ENCODE measurements at regions not wholly inside any gene's neighbourhood (a gene's known extent, or its start where the extent isn't known, plus 50 kb on each side); places are given as distances from the start of the nearest gene placed in this dataset.

- ChIA-PET CTCF (interaction anchor here (1.3 kb wide), 1 partner anchor 183 kb away, joined by 3 read pairs; no protein-coding TSS in a partner anchor), POLR2A (interaction anchor here (0.7 kb wide), 1 partner anchor 1719 kb away, joined by 6 read pairs; no protein-coding TSS in a partner anchor)
- Histone ChIP-seq H3K27me3 (replicated peaks; ENCODE audit: control insufficient read depth, insufficient read depth, low read length) (no peaks in the 10 kb centered on the region), H3K9me3 (no peaks in the 10 kb centered on the region), H3K4me3 (ENCODE audit: low read depth, low read length) (no peak overlapping the region), H3K4me1 (no peaks in the 10 kb centered on the region), H3K36me3 (ENCODE audit: control insufficient read depth, insufficient read depth, low read length) (no peaks in the 10 kb centered on the region)
- Mint-ChIP-seq H3K36me3 (ENCODE audit: insufficient read depth, unreplicated experiment) (no peaks in the 10 kb centered on the region), H3K4me1 (ENCODE audit: low read depth, unreplicated experiment) (no peaks in the 10 kb centered on the region), H3K27me3 (ENCODE audit: insufficient read depth, unreplicated experiment) (peaks cover 3% of the 10 kb centered on the region), H3K4me3 (ENCODE audit: unreplicated experiment) (no peak overlapping the region), H3K9me3 (ENCODE audit: unreplicated experiment) (no peaks in the 10 kb centered on the region), H3K27ac (ENCODE audit: unreplicated experiment) (no peak overlapping the region)
- no peak for DNase-seq
- BruUV-seq (replicated peaks): no TSS peak
- no peak for TF ChIP-seq CTCF (IDR thresholded peaks at IDR 0.05; ENCODE audit: insufficient read depth in 1 of 2, low read depth in 1 of 2, low read length in 1 of 2, severe bottlenecking in 1 of 2, unreplicated experiment in 1 of 2)
- intact Hi-C loops (cut with micrococcal nuclease; ENCODE audit: unreplicated experiment): loop anchor here (10.0 kb wide), 1 partner anchor 123 kb away; no protein-coding TSS in a partner anchor
Observed at GRCh38 chr15:31252171-31252785, 74.4 kb upstream of the KLF13 start.

- Histone ChIP-seq H3K9me3 (no peaks in the 10 kb centered on the region), H3K4me1 (no peaks in the 10 kb centered on the region), H3K36me3 (ENCODE audit: control insufficient read depth, insufficient read depth, low read length) (no peaks in the 10 kb centered on the region), H3K27me3 (replicated peaks; ENCODE audit: control insufficient read depth, insufficient read depth, low read length) (no peaks in the 10 kb centered on the region), H3K4me3 (ENCODE audit: low read depth, low read length) (no peak overlapping the region)
- intact Hi-C loops (cut with micrococcal nuclease; ENCODE audit: unreplicated experiment): loop anchor here (10.0 kb wide), 1 partner anchor 120 kb away; no protein-coding TSS in a partner anchor
- peaks cover 10% of the 10 kb centered on the region for H3K9me3 Mint-ChIP-seq (ENCODE audit: unreplicated experiment)
- CTCF ChIA-PET: interaction anchor here (0.9 to 1.0 kb wide), 2 partner anchors 49 to 184 kb away, joined by 3 to 5 read pairs; no protein-coding TSS in a partner anchor
- DNase-seq: peak in 1 of 2 experiments; percentile 28
- POLR2A ChIA-PET: no interaction called here
- H3K27me3 Mint-ChIP-seq (ENCODE audit: insufficient read depth, unreplicated experiment): peaks cover 3% of the 10 kb centered on the region
- peak in 1 of 2 experiments; percentile 28 for TF ChIP-seq CTCF (IDR thresholded peaks at IDR 0.05; ENCODE audit: insufficient read depth in 1 of 2, low read depth in 1 of 2, low read length in 1 of 2, severe bottlenecking in 1 of 2, unreplicated experiment in 1 of 2)
- BruUV-seq (replicated peaks): no TSS peak
- no peaks in the 10 kb centered on the region for H3K36me3 Mint-ChIP-seq (ENCODE audit: insufficient read depth, unreplicated experiment)
- H3K4me1 Mint-ChIP-seq (ENCODE audit: low read depth, unreplicated experiment): no peaks in the 10 kb centered on the region
- H3K27ac Mint-ChIP-seq (ENCODE audit: unreplicated experiment): no peak overlapping the region
- H3K4me3 Mint-ChIP-seq (ENCODE audit: unreplicated experiment): no peak overlapping the region
Observed at GRCh38 chr15:31254431-31255175, 72.0 kb upstream of the KLF13 start.

DNA sequence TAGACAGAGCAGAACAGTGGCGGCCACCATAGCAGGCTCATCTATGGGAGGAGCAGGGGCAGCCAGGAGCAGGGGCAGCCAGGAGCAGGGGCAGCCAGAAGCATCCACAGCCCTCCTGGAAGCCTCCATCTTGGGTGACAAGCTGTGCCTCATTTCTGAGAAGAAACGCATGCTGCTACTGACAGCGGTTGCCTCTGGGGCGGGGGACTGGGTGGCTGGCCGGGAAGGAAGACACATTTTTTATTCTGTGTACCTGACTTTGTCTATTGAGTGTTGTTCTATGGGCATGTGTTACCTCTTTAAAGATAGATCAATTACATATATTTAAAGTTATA is 71.5 kb upstream of the KLF13 start:
- CTCF ChIA-PET: interaction anchor here (1.0 kb wide), 1 partner anchor 183 kb away, joined by 3 read pairs; no protein-coding TSS in a partner anchor
- Mint-ChIP-seq H3K27ac (ENCODE audit: unreplicated experiment) (no peak overlapping the region), H3K36me3 (ENCODE audit: insufficient read depth, unreplicated experiment) (no peaks in the 10 kb centered on the region), H3K9me3 (ENCODE audit: unreplicated experiment) (peaks cover 10% of the 10 kb centered on the region), H3K4me1 (ENCODE audit: low read depth, unreplicated experiment) (no peaks in the 10 kb centered on the region), H3K4me3 (ENCODE audit: unreplicated experiment) (no peak overlapping the region), H3K27me3 (ENCODE audit: insufficient read depth, unreplicated experiment) (peaks cover 3% of the 10 kb centered on the region)
- BruUV-seq (replicated peaks): no TSS peak
- POLR2A ChIA-PET: no interaction called here
- Histone ChIP-seq H3K4me1 (no peaks in the 10 kb centered on the region), H3K4me3 (ENCODE audit: low read depth, low read length) (no peak overlapping the region), H3K27me3 (replicated peaks; ENCODE audit: control insufficient read depth, insufficient read depth, low read length) (no peaks in the 10 kb centered on the region), H3K9me3 (no peaks in the 10 kb centered on the region), H3K36me3 (ENCODE audit: control insufficient read depth, insufficient read depth, low read length) (no peaks in the 10 kb centered on the region)
- intact Hi-C loops (cut with micrococcal nuclease; ENCODE audit: unreplicated experiment): loop anchor here (10.0 kb wide), 1 partner anchor 120 kb away; no protein-coding TSS in a partner anchor
- DNase-seq: no peak
- TF ChIP-seq CTCF (IDR thresholded peaks at IDR 0.05; ENCODE audit: insufficient read depth in 1 of 2, low read depth in 1 of 2, low read length in 1 of 2, severe bottlenecking in 1 of 2, unreplicated experiment in 1 of 2): no peak

Data from Caco-2 (cell line).